HepG2 (cell line): ENCODE measurements at regions not wholly inside any gene's neighbourhood (a gene's known extent, or its start where the extent isn't known, plus 50 kb on each side); places are given as distances from the start of the nearest gene placed in this dataset.

ENCODE experiments used
- ATAC-seq: fragments of 200-7000 bp; cut with Tn5 transposase; 3 replicates; pipeline ENCODE4 v1.9.1; 2020; ENCODE audit warnings: mild to moderate bottlenecking, moderate library complexity
- BruUV-seq: library from RNA; stranded (reverse); fragments of 400-500 nt; replicated peaks from 2 replicates; lab custom pipeline; 2021; lab: Mats Ljungman, UMichigan
- CTCF ChIA-PET: fragments of 300-600 bp; formaldehyde crosslinking; extraction: SDS; loops from one replicate; lab custom pipeline; 2021; ENCODE audit warnings: low total read pairs, inconsistent platforms, low intra/inter-chr PET ratio; lab: Yijun Ruan, JAX
- POLR2A ChIA-PET: fragments of 350-600 bp; sonication (Branson Sonifier 250); formaldehyde crosslinking; loops from one replicate; lab custom pipeline; 2020; ENCODE audit warnings: antibody characterized with exemption, inconsistent platforms; lab: Yijun Ruan, JAX
- DNase-seq: peaks from one replicate; pipeline ENCODE4 v3.0.0-alpha.2; 2015; ENCODE audit warnings: low spot score
- FAIRE-seq: peaks from 3 replicates; lab custom pipeline; 2011; peaks lifted over from hg19 to GRCh38; lab: Jason Lieb, UNC
- H2AFZ ChIP-seq: one replicate; pipeline ENCODE4 v1.6.1; 2011; ENCODE audit warnings: low read length, inconsistent platforms
- H3K27ac ChIP-seq: fragments of 300-600 bp; 3 replicates; pipeline ENCODE4 v1.8.0; 2011; ENCODE audit warnings: mixed run types, mild to moderate bottlenecking, mixed read lengths, low read length, inconsistent platforms; ENCODE audit not compliant: insufficient read depth; ENCODE audit errors: extremely low read length
- H3K27me3 ChIP-seq, 2 experiments: fragments of 200-600 bp in 1 of 2; 2 replicates in 1 of 2; 3 replicates in 1 of 2; pipeline versions ENCODE4 v1.6.0 to v1.8.0; 2011; ENCODE audit warnings: low read length in 2 of 2, mild to moderate bottlenecking in 2 of 2, moderate library complexity in 2 of 2, inconsistent platforms in 1 of 2; ENCODE audit not compliant: insufficient read depth in 2 of 2, control insufficient read depth in 1 of 2
- H3K36me3 ChIP-seq, 2 experiments: fragments of 200-600 bp in 1 of 2; replicated peaks in 1 of 2; 2 replicates in 1 of 2; 3 replicates in 1 of 2; pipeline versions ENCODE4 v1.5.1 to v1.8.0; 2011; ENCODE audit warnings: low read length in 2 of 2, inconsistent platforms in 1 of 2; ENCODE audit not compliant: insufficient read depth in 2 of 2, control insufficient read depth in 1 of 2
- H3K4me1 ChIP-seq: 2 replicates; pipeline ENCODE4 v1.5.1; 2012; ENCODE audit warnings: low read length, inconsistent platforms; ENCODE audit not compliant: insufficient read depth
- H3K4me2 ChIP-seq: 2 replicates; pipeline ENCODE4 v1.6.0; 2011; ENCODE audit warnings: low read depth, low read length, inconsistent platforms
- H3K4me3 ChIP-seq, 3 experiments: fragments of 200-600 bp in 1 of 3; sonication (generic), shearing (Covaris generic) in 1 of 3; replicated peaks in 1 of 3; 2 replicates each; pipeline ENCODE4 v1.5.1; 2011 to 2016; ENCODE audit warnings: low read length in 3 of 3, inconsistent platforms in 2 of 3, low read depth in 2 of 3, mild to moderate bottlenecking in 2 of 3, control low read depth in 1 of 3, mixed read lengths in 1 of 3; ENCODE audit not compliant: insufficient read depth in 1 of 3
- H3K79me2 ChIP-seq: one replicate; pipeline ENCODE4 v1.6.1; 2011; ENCODE audit warnings: low read length, inconsistent platforms; ENCODE audit not compliant: insufficient read depth
- H3K9ac ChIP-seq: 2 replicates; pipeline ENCODE4 v1.6.0; 2011; ENCODE audit warnings: mild to moderate bottlenecking, low read depth, low read length, inconsistent platforms; ENCODE audit not compliant: insufficient read depth
- H3K9me3 ChIP-seq: 2 replicates; pipeline ENCODE4 v1.5.1; 2012; ENCODE audit warnings: mild to moderate bottlenecking, low read length
- H4K20me1 ChIP-seq: 2 replicates; pipeline ENCODE4 v1.6.0; 2011; ENCODE audit warnings: inconsistent platforms, mild to moderate bottlenecking, low read length, moderate library complexity; ENCODE audit not compliant: insufficient read depth
- BRF2 ChIP-seq: sonication (generic); formaldehyde crosslinking; IDR thresholded peaks from 2 replicates; pipeline ENCODE4 v1.8.1; 2022; ENCODE audit warnings: mild to moderate bottlenecking, missing genetic modification reagents
- CERS6 ChIP-seq: sonication (generic); formaldehyde crosslinking; IDR thresholded peaks from 2 replicates; pipeline ENCODE4 v1.5.0; 2020; ENCODE audit warnings: missing genetic modification reagents
- KDM2A ChIP-seq: sonication (generic); formaldehyde crosslinking; IDR thresholded peaks from 2 replicates; pipeline ENCODE4 v1.4.0; 2020; ENCODE audit warnings: low read depth, missing genetic modification reagents, borderline replicate concordance
- KDM5B ChIP-seq: sonication (generic); formaldehyde crosslinking; IDR thresholded peaks from 2 replicates; pipeline ENCODE4 v1.4.0; 2020; ENCODE audit warnings: missing genetic modification reagents, mild to moderate bottlenecking, borderline replicate concordance
- MIER3 ChIP-seq: IDR thresholded peaks from 2 replicates; pipeline ENCODE4 v1.6.1; 2016; ENCODE audit warnings: missing compliant biosample characterization, borderline replicate concordance
- POLR2AphosphoS2 ChIP-seq: IDR thresholded peaks from 2 replicates; pipeline ENCODE4 v1.6.1; 2011; ENCODE audit warnings: low read depth, low read length, improper control_type of control experiment
- SCMH1 ChIP-seq: sonication (generic); formaldehyde crosslinking; IDR thresholded peaks from 2 replicates; pipeline ENCODE4 v1.9.0; 2021; ENCODE audit warnings: missing genetic modification reagents, mild to moderate bottlenecking, borderline replicate concordance
- SIN3A ChIP-seq: IDR thresholded peaks from 2 replicates; pipeline ENCODE4 v1.6.1; 2011; ENCODE audit warnings: low read depth, mild to moderate bottlenecking, control low read depth, low read length, borderline replicate concordance
- ZBTB3 ChIP-seq: sonication (generic); formaldehyde crosslinking; IDR thresholded peaks from 2 replicates; pipeline ENCODE4 v1.4.0; 2020; ENCODE audit warnings: low read depth, mild to moderate bottlenecking, moderate library complexity, missing genetic modification reagents, borderline replicate concordance
- ZFAT ChIP-seq: sonication (generic); formaldehyde crosslinking; conservative IDR thresholded peaks from 2 replicates; pipeline ENCODE4 v1.8.1; 2023; ENCODE audit warnings: missing genetic modification reagents, inconsistent platforms
- ZNF614 ChIP-seq: IDR thresholded peaks from 2 replicates; pipeline ENCODE4 v1.6.1; 2018; ENCODE audit warnings: missing biosample characterization, missing genetic modification reagents, inconsistent platforms, borderline replicate concordance
- ZNF672 ChIP-seq: sonication (generic); formaldehyde crosslinking; IDR thresholded peaks from 2 replicates; pipeline ENCODE4 v1.8.1; 2022; ENCODE audit warnings: missing genetic modification reagents
- ZSCAN30 ChIP-seq: sonication (generic); formaldehyde crosslinking; IDR thresholded peaks from 2 replicates; pipeline ENCODE4 v1.5.0; 2020; ENCODE audit warnings: mild to moderate bottlenecking, missing genetic modification reagents
- WGBS: methylation state at CpG from one replicate; pipeline ENCODE4 v1.1.6; 2017; ENCODE audit warnings: low lambda C conversion rate; 5-methylcytosine and 5-hydroxymethylcytosine counted together
- in situ Hi-C: cut with HindIII; loops from 2 replicates; pipeline ENCODE4 v1.10.0; 2017; ENCODE audit warnings: low pct_unique_long_range_greater_than_20kb; ENCODE audit not compliant: extremely low pct_ligation_motif_present
- intact Hi-C: fragments of 100-400 bp; cut with micrococcal nuclease; formaldehyde crosslinking; loops from one replicate; pipeline ENCODE4 v1.10.0; 2022; ENCODE audit not compliant: unreplicated experiment

GRCh38 chr11:127925475-127925874 is 661.9 kb downstream of the ETS1 start:
- H4K20me1 ChIP-seq = no peaks in the 10 kb centered on the region
- H3K9me3 ChIP-seq = peaks cover 87% of the 10 kb centered on the region
- H2AFZ ChIP-seq = no peak overlapping the region
- H3K79me2 ChIP-seq = no peaks in the 10 kb centered on the region
- H3K27ac ChIP-seq = no peak overlapping the region
- DNase-seq (no peak), FAIRE-seq (no peak), ATAC-seq (no peak)
- TF ChIP-seq BRF2 = no peak
- no peak for TF ChIP-seq SIN3A
- no peak for TF ChIP-seq KDM2A
- TF ChIP-seq KDM5B (CRISPR knock-in tag) = no peak
- no peak for TF ChIP-seq CERS6 (CRISPR knock-in tag)
- TF ChIP-seq SCMH1 (CRISPR knock-in tag) = no peak
- no peak for TF ChIP-seq ZBTB3 (CRISPR knock-in tag)
- no peak for TF ChIP-seq ZNF614
- TF ChIP-seq ZFAT (CRISPR knock-in tag) = no peak
- no peak for TF ChIP-seq ZSCAN30
- no peak for TF ChIP-seq MIER3
- no peak for TF ChIP-seq POLR2AphosphoS2
- TF ChIP-seq ZNF672 = no peak
- no peaks in the 10 kb centered on the region for H3K4me1 ChIP-seq
- H3K9ac ChIP-seq = no peak overlapping the region
- in situ Hi-C loops (no loop called here), intact Hi-C loops (no loop called here)
- POLR2A ChIA-PET = no interaction called here
- no peak overlapping the region for H3K4me2 ChIP-seq
- H3K27me3 ChIP-seq = no peaks in the 10 kb centered on the region
- no peaks in the 10 kb centered on the region for H3K36me3 ChIP-seq
- WGBS = 0% methylated on average over 4 of the region's 4 CpGs
- no peak overlapping the region for H3K4me3 ChIP-seq
- CTCF ChIA-PET = no interaction called here
- no TSS peak for BruUV-seq
